Urothelium cell line (cell line): ENCODE measurements at regions not wholly inside any gene's neighbourhood (a gene's known extent, or its start where the extent isn't known, plus 50 kb on each side); places are given as distances from the start of the nearest gene placed in this dataset.
"Not testable (repeated sequence)": the region's sequence is repeated elsewhere in the genome, so short reads cannot be mapped to it uniquely, and the experiment has no call there.

Source experiments
- DNase-seq: peaks from one replicate; pipeline ENCODE4 v3.0.0; 2011; ENCODE audit warnings: low spot score, mixed read lengths
- FAIRE-seq: peaks from 2 replicates; lab custom pipeline; 2011; peaks lifted over from hg19 to GRCh38; lab: Jason Lieb, UNC

- no peak for DNase-seq
- no peak for FAIRE-seq
Measured at GRCh38 chrX:115909017-115909416, 261.5 kb upstream of the AGTR2 start.

DNA sequence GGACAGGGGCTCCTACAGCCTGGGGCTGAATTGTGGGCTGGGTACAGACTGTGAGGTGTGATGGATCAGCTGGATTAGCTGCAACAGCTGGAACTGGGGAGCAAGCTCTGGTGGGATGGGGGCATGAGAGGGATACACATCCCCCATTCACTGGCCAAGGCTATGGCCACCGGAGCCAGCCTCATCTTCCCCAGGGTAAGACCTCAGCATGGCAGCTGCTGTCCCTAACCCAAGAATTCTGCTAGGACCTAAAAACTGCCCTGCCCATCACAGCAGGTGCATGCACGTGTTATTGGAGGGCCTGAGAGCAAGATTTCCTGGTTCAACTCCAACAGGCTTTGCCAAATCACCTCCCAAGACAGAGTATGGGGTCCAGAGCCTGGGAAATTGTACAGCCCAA lies 258.6 kb upstream of the AGTR2 start:
- FAIRE-seq, result no peak
- DNase-seq, result no peak

GRCh38 chrX:115912372-115912897 lies 258.1 kb upstream of the AGTR2 start:
- DNase-seq (no peak), FAIRE-seq (no peak)

DNA sequence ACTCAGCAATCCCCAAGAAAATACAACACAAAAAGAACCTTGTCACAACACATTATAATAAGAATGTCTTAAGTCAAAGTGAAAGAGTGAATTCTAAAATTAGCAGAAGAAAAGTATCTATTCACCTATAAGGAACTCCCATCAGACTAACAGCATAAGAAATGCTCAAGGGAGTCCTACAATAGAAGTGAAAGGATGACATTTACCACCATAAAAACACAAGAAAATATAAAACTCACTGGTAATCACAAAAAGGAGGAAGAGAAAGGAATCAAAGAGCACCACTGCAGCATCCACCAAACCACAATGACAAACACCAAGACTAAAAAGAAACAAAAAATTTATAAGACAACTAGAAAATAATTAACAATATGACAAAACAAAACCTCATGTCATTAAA lies 257.0 kb upstream of the AGTR2 start:
- FAIRE-seq, result no peak
- no peak for DNase-seq

GRCh38 chrX:115915625-115916024 lies 254.9 kb upstream of the AGTR2 start:
- FAIRE-seq, result not testable (repeated sequence)

GRCh38 chrX:115929480-115929879 lies 241.1 kb upstream of the AGTR2 start:
- no peak for FAIRE-seq

More at GRCh38 chrX:115915625-115916024, 254.9 kb upstream of the AGTR2 start:
- DNase-seq, result not testable (repeated sequence)

DNA sequence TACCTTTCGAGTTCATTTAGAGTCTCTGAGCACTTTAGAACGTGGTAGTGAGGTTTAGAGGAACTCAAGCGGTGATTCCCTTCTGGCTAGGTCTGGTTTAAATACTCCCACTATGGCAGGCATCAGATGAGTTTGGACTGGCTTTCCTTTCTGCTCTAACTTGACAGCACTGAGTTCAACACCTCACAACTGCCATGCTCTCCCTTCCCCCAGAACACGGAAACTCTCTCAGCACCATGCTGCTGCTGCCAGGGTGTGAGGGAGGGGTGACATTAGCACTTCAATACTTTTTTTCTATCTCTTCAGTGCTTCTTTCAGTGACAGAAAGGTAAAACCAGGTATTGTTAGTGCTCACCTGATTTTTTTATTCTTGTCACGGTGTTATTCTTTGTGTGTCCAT lies 234.5 kb upstream of the AGTR2 start:
- FAIRE-seq (no peak), DNase-seq (no peak)

More at GRCh38 chrX:115929480-115929879, 241.1 kb upstream of the AGTR2 start:
- no peak for DNase-seq

DNA sequence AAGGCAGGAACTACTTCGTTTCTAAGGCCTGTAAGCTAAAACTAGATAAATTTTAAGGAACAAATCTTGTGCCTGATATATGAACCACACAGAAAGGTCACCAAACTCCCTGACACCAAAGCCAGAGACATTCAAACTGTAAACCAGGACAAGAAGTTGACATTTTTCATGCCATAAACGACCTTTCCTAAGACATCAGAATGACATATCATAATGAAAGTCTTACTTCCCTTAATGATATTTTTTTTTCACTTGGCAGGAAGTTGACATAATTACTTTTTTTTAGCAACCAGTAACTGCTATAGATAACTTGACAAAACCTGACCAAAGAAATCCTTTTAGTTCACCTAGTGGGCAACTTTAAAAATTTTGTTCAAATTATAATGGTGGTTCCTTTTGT lies 231.5 kb upstream of the AGTR2 start:
- FAIRE-seq (no peak), DNase-seq (no peak)

DNA sequence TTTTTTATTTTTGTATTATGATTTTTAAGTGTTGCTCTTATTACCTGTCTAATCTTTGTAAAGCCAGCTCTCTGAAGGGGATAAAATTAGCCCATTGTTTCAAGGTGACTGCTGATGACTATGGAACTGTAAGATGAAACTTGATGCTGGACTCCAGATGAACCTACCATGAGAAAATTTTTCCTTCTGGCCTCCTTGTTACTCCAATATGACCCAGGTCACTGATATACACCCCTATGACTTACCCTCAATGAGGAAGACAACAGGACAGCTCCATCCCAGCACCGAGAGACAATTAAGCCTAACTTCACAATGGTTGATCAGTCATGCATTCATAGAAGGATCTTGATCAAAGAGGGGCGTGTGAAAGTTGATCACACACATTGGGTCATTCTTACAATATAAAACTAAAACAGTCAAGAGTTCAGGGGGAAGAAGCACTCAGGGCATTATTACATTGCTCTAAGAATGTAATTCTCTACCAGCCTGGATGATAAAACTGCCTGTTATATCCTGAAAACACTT lies 230.8 kb upstream of the AGTR2 start:
- DNase-seq (no peak), FAIRE-seq (no peak)

DNA sequence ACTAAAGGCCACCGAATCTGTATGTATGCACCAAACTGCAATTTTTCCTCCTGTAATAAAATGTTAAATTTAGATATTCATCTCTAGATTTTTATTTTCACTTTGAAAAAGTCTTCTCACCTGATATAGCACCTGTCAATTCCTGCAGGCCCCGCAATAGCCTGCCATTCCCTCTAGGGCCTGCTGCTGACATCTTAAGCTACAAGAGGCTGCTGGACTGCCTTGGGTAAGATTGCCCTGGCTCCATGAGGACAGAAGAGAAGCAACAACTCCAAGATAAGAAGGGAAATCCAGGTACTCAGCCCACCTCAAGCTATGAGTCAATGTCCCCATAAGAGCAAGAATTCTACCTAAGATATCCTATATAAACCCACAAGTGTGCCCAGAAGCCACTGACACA lies 230.2 kb upstream of the AGTR2 start:
- no peak for FAIRE-seq
- DNase-seq, result no peak

DNA sequence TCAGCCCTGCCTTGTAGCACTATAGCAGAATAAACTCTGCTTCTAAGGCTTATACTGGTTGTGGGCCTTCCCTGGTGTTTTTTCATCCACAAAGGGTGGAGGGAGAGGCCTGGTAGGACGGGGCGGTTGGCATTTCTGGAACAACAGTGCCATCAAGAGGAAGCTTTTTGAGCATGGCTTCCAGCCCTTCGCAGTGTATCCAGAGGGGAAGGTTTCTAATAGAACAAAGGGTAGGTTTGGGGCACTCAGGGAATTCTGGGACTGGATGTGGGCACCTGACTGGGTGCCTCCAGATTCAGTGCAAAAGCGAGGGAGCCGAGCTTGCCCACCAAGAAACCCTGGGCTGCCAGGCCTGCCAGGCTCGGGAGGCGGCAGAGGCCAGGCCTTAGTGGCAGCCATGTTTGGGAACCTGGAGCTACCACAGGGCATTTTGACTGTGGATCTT lies 229.6 kb upstream of the AGTR2 start:
- no peak for FAIRE-seq
- DNase-seq, result peak; percentile 32

DNA sequence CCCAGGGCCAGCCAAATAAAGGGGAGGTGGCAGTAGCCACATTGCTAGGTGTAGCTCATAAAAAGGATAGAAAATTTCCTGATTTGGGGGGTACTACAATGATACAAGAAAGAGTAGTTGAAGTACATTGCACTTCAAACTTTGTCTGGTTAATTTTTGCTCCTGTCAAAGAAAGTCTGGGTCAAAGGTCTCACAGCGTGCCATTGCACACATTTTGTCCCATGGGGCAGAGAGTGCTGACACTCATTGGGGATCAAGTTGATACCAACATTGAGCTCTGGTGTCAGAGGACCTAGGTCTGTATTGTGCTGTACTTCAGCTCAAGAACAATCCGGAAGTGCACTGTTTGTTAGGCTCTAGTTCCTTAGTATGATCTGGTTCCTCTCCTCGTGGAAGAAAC lies 229.2 kb upstream of the AGTR2 start:
- no peak for FAIRE-seq
- DNase-seq, result no peak

GRCh38 chrX:115946059-115946458 lies 224.5 kb upstream of the AGTR2 start:
- no peak for FAIRE-seq

DNA sequence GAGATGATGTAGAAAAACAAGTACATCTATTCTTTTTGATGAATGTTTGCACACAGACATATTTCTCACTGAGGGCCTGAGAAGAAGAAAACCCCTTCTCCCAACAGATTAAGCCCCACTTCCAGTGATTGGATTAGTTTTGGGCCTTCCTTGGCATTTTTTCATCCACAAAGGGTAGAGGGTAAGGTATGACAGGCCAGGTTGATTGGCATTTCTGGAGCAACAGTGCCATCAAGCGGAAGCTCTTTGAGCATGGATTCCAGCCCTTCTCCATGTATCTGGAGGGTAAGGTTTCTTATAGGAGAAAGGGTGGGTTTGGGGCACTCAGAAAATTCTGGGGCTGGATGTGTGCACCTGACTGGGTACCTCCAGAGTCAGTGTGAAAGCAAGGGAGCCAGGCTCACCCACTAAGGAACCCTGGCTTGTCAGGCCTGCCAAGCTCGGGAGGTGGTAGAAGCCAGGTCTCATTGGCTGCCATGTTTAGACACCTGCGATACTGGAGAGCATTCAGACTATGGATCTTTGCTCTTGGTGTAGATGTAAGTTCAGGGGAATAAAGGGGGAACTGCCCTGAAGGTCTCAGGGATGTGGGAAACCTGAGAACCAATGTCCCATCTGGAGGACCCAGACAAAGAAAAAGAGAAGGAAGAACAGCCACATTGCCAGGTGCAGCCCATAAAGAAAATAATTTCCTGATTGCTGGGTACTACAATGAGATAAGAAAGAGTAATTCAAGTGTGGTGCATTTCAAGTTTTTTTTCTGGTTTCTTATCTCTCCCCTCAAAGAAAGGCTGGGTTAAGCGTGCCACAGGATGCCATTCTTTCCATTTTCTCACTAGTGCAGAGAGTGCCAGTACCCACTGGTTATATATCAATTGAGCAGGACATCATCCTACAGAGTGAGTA lies 222.3 kb upstream of the AGTR2 start:
- DNase-seq (no peak), FAIRE-seq (no peak)

More at GRCh38 chrX:115946059-115946458, 224.5 kb upstream of the AGTR2 start:
- DNase-seq, result no peak

- FAIRE-seq (no peak), DNase-seq (no peak)
Measured at GRCh38 chrX:115949900-115950822, 220.4 kb upstream of the AGTR2 start.

DNA sequence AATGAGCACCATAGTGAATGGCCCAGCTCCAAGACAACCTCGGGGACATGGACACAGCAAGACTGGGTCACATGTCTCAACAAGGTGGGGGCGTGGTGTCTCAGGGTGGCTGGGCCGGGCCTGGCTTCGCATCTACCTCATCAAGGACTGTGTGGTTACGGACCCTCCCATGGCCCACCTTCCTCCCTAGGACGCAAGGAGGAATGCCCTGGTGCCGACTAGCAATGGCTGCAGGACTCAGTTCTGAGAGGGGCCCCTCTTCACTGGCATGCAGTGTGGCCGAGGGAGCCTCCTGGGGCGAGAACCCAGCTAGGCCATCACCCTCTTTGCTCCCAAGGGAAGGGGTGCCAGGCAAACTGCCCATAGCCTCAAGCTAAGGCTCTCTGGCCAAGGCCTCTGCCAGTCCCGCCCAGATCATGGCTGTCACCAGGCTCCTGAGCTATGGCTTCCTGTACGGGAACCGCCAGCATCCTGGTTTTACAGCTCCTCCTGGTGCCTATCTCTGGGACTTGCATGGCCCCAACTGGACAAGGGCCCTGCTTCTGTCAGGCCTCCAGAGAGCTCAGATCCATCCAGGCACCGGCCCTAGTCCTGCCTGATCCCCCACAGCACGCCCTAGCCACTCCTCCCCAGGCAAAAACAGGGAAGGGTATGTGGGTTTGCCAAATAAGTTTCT lies 218.0 kb upstream of the AGTR2 start:
- no peak for DNase-seq
- no peak for FAIRE-seq

- no peak for DNase-seq
- no peak for FAIRE-seq
Measured at GRCh38 chrX:115957862-115958490, 212.6 kb upstream of the AGTR2 start.

DNA sequence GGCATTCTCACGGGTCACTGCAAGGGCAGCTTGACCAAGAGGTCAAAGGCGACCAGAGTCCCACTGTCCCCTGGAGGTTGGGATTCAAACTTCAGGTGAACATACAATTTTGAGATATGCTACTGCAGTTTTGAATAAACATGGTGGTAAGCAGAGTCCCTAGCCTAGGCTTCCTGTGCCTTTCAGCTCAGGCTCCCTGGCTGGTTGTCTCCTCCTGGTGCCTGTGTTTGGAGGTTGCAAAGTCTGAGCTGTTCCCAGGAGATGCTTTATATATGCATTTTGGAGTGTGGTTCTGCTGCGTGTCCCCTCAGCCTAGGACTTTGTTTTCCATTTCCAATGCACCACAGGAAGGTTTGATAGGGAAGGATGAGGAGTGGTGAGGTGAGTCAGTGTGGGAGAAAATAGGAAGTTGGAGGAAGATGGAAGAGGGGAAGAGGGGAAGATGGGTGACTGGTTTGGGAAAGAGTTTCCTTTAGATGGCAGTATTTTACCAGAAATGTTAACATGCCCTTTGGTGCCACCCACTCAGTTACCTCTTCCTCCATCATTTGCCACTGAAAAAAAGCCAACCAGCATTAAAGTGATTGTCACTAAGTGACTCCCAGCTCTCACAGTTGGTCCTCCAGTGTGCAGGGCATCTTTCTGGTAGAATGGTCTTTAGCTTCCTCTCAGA lies 211.7 kb upstream of the AGTR2 start:
- DNase-seq (no peak), FAIRE-seq (no peak)

- FAIRE-seq, result no peak
- DNase-seq, result no peak
Measured at GRCh38 chrX:115960440-115961084, 210.0 kb upstream of the AGTR2 start.
